ENCODE measurements at regions not wholly inside any gene's neighbourhood (a gene's known extent, or its start where the extent isn't known, plus 50 kb on each side); places are given as distances from the start of the nearest gene placed in this dataset.

- no peak for TF ChIP-seq CTCF (IDR thresholded peaks at IDR 0.05)
- no peak for TF ChIP-seq EP300 (IDR thresholded peaks at IDR 0.05)
- no peak for TF ChIP-seq POLR2A (IDR thresholded peaks at IDR 0.05)
These were observed 69.9 kb upstream of the MAPRE2 start for GRCh38 chr18:34971313-34971712.
